HEK293T (cell line): ENCODE measurements at regions not wholly inside any gene's neighbourhood (a gene's known extent, or its start where the extent isn't known, plus 50 kb on each side); places are given as distances from the start of the nearest gene placed in this dataset.

Source experiments
- CTCF ChIA-PET: fragments of 350-600 bp; formaldehyde crosslinking; extraction: SDS; loops from one replicate; lab custom pipeline; 2021; ENCODE audit warnings: antibody characterized with exemption, inconsistent platforms; lab: Yijun Ruan, JAX
- POLR2A ChIA-PET: fragments of 350-600 bp; formaldehyde crosslinking; extraction: SDS; loops from one replicate; lab custom pipeline; 2020; ENCODE audit warnings: antibody characterized with exemption, inconsistent platforms; lab: Yijun Ruan, JAX
- DNase-seq: peaks from one replicate; pipeline ENCODE4 v3.0.0; 2012; ENCODE audit warnings: mixed read lengths; ENCODE audit errors: extremely low spot score
- ARNT ChIP-seq: fragments of 450-650 bp; IDR thresholded peaks from 2 replicates; pipeline ENCODE4 v1.6.1; 2017; ENCODE audit warnings: mild to moderate bottlenecking
- BHLHE40 ChIP-seq: fragments of 450-650 bp; IDR thresholded peaks from 2 replicates; pipeline ENCODE4 v1.6.1; 2016; ENCODE audit warnings: mild to moderate bottlenecking, moderate library complexity, borderline replicate concordance
- CTBP1 ChIP-seq: fragments of 450-650 bp; IDR thresholded peaks from 2 replicates; pipeline ENCODE4 v1.6.1; 2016; ENCODE audit warnings: borderline replicate concordance
- ELF4 ChIP-seq: fragments of 450-650 bp; IDR thresholded peaks from 2 replicates; pipeline ENCODE4 v1.6.1; 2017; ENCODE audit warnings: antibody characterized with exemption
- FOXA1 ChIP-seq: fragments of 450-650 bp; IDR thresholded peaks from 2 replicates; pipeline ENCODE4 v1.6.1; 2016; ENCODE audit warnings: mild to moderate bottlenecking
- FOXK2 ChIP-seq: fragments of 450-650 bp; IDR thresholded peaks from 2 replicates; pipeline ENCODE4 v1.6.1; 2016; ENCODE audit warnings: mild to moderate bottlenecking
- FOXM1 ChIP-seq: fragments of 450-650 bp; IDR thresholded peaks from 2 replicates; pipeline ENCODE4 v1.6.1; 2017; ENCODE audit warnings: mild to moderate bottlenecking, borderline replicate concordance
- HDGF ChIP-seq: fragments of 450-650 bp; IDR thresholded peaks from 2 replicates; pipeline ENCODE4 v1.6.1; 2017; ENCODE audit warnings: antibody characterized with exemption, borderline replicate concordance
- L3MBTL2 ChIP-seq: fragments of 450-650 bp; conservative IDR thresholded peaks from 2 replicates; pipeline ENCODE4 v1.6.1; 2016; ENCODE audit warnings: mild to moderate bottlenecking
- LEF1 ChIP-seq: fragments of 450-650 bp; IDR thresholded peaks from 2 replicates; pipeline ENCODE4 v1.6.1; 2017; ENCODE audit warnings: mild to moderate bottlenecking, borderline replicate concordance
- NFRKB ChIP-seq: fragments of 450-650 bp; IDR thresholded peaks from 2 replicates; pipeline ENCODE4 v1.6.1; 2016; ENCODE audit warnings: mild to moderate bottlenecking, moderate library complexity
- SP1 ChIP-seq: fragments of 450-650 bp; IDR thresholded peaks from 2 replicates; pipeline ENCODE4 v1.6.1; 2017
- SUZ12 ChIP-seq: fragments of 450-650 bp; IDR thresholded peaks from 2 replicates; pipeline ENCODE4 v1.6.1; 2016; ENCODE audit warnings: mild to moderate bottlenecking
- TARDBP ChIP-seq: fragments of 450-650 bp; IDR thresholded peaks from 2 replicates; pipeline ENCODE4 v1.6.1; 2016
- ZNF384 ChIP-seq: fragments of 450-650 bp; IDR thresholded peaks from 2 replicates; pipeline ENCODE4 v1.6.1; 2016
- TF ChIP-seq, protein P1 (sequence below): fragments of 450-650 bp; IDR thresholded peaks from 2 replicates; pipeline ENCODE4 v1.6.1; 2016

DNA sequence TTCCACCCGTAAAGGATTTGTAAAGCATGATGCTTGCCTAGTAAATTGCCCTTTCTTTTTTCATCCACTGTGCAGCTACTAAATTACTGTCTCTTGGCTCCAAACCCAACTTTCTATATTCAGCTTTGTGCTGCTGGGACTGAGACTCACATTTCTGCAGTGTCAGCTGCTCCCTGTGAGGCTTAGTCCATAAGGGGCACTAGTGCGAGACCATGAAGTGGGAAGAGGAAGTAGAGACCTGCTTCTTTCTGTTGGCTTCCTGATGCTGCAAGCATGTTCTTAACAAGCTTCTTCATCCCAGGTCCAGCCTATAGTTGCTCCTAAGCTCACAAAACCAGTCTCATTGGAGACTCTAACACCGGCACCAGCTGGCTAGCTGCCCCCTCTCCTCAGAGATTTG is 74.9 kb upstream of the HS3ST2 start:
- CTCF ChIA-PET: interaction anchor here (1.0 kb wide), 1 partner anchor 10 kb away, joined by 3 read pairs; no protein-coding TSS in a partner anchor

DNA sequence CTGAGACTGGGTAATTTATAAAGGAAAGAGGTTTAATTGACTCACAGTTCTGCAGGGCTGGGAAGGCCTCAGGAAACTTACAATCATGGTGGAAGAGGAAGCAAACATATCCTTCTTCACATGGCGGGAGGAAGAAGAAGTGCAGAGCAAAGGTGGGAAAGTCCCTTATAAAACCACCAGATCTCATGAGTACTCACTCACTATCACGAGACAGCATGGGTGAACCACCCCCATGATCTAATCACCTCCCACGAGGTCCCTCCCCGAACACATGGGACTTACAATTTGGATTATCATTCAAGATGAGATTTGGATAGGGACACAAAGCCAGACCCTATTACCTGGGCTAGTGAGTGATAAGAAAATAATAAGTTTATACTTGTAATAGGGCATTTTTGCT is 70.6 kb upstream of the HS3ST2 start:
- ChIA-PET POLR2A (no interaction called here), CTCF (no interaction called here)
- no peak for DNase-seq
- TF ChIP-seq FOXK2: no peak
- no peak for TF ChIP-seq NFRKB

More for the DNA sequence above, 74.9 kb upstream of the HS3ST2 start:
- POLR2A ChIA-PET: no interaction called here
- TF ChIP-seq SP1 (no peak), LEF1 (no peak), FOXM1 (no peak), FOXK2 (no peak), TARDBP (no peak), NFRKB (no peak), ELF4 (no peak), SUZ12 (no peak), ARNT (no peak), L3MBTL2 (no peak), BHLHE40 (no peak), HDGF (no peak), FOXA1 (no peak)
- TF ChIP-seq, protein P1, sequence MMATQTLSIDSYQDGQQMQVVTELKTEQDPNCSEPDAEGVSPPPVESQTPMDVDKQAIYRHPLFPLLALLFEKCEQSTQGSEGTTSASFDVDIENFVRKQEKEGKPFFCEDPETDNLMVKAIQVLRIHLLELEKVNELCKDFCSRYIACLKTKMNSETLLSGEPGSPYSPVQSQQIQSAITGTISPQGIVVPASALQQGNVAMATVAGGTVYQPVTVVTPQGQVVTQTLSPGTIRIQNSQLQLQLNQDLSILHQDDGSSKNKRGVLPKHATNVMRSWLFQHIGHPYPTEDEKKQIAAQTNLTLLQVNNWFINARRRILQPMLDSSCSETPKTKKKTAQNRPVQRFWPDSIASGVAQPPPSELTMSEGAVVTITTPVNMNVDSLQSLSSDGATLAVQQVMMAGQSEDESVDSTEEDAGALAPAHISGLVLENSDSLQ: no peak
- no peak for DNase-seq

DNA sequence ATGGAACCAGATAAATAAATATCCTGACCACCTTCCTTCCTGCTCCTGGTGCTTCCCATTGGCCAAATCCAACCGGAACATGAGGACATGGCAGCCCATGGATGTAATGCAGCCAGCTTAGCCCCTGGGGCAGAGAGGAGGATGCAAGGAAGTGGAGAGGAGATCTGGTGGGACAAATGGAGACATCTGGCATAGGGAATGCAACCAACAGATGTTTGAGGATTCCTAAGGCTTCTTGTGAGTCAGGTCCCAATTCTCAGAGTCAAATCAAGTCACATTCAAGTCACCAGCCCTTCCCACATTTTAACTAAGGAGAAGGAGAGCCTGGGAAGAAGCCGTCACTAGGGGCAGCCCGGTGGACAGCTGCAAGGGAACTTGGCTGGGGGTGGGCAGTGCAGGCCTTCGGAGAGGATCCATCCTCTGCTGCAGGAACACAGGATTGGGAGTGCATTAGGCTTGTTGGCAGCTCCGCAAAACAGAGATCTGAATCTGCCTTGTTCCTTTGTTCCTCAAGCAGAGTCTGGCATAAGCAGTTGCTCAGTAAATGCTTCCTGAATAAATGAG is 62.8 kb upstream of the HS3ST2 start:
- no peak for DNase-seq
- ChIA-PET CTCF (no interaction called here), POLR2A (no interaction called here)
- TF ChIP-seq BHLHE40 (no peak), TARDBP (no peak), HDGF (no peak), ARNT (no peak), SP1 (no peak), FOXA1 (no peak), FOXK2 (no peak), ZNF384 (no peak), SUZ12 (no peak), ELF4 (no peak), FOXM1 (no peak), CTBP1 (no peak), L3MBTL2 (no peak)
- TF ChIP-seq, protein P1: no peak

DNA sequence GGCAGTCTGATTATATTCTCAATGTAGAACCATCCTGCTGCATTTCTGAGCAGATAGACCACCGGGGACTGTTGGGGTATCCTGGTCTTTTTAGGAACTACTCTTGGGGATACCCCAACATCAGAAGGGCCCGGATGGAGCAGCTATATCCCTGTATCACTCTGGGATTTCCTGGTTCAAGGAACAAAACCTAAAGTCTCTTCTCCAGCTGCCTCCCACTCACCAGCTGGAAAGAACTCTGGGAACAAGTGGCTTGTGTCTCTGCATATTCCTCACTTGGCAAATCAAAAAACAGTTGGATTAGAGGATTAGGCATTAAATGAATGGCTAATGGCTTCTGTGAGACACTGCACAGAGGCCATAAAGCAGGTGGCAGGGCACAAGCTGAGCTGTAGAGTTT is 62.3 kb upstream of the HS3ST2 start:
- CTCF ChIA-PET: no interaction called here
- POLR2A ChIA-PET: no interaction called here
- TF ChIP-seq L3MBTL2: no peak
- TF ChIP-seq, protein P1: no peak
- TF ChIP-seq HDGF: no peak
- no peak for TF ChIP-seq LEF1
- no peak for DNase-seq

GRCh38 chr16:22753451-22753850 is 60.5 kb upstream of the HS3ST2 start:
- TF ChIP-seq, protein P1: no peak
- no peak for TF ChIP-seq L3MBTL2
- CTCF ChIA-PET: no interaction called here
- POLR2A ChIA-PET: no interaction called here
- DNase-seq: no peak

GRCh38 chr16:22754577-22754976 is 59.4 kb upstream of the HS3ST2 start:
- CTCF ChIA-PET: no interaction called here
- POLR2A ChIA-PET: no interaction called here
- TF ChIP-seq ZNF384: no peak
- no peak for TF ChIP-seq FOXA1
- TF ChIP-seq, protein P1: no peak
- TF ChIP-seq TARDBP: no peak
- no peak for TF ChIP-seq ARNT
- TF ChIP-seq L3MBTL2: no peak
- no peak for TF ChIP-seq FOXK2
- no peak for TF ChIP-seq NFRKB
- TF ChIP-seq LEF1: no peak
- TF ChIP-seq HDGF: no peak
- no peak for TF ChIP-seq FOXM1
- no peak for TF ChIP-seq BHLHE40
- no peak for TF ChIP-seq ELF4
- no peak for TF ChIP-seq SP1
- TF ChIP-seq CTBP1: no peak
- no peak for DNase-seq
